Stimulated activated naive B cell treated with anti-CD40 and anti-IgM and Interleukin-4, amounts not matched to agents 10 μg/mL and 1 μg/mL and 100 μg/mL, for 72 hours (primary cell): ENCODE measurements at regions not wholly inside any gene's neighbourhood (a gene's known extent, or its start where the extent isn't known, plus 50 kb on each side); places are given as distances from the start of the nearest gene placed in this dataset.

ENCODE experiments used
- ATAC-seq, 2 donors: fragments of 150-1000 bp; cut with Tn5 transposase; replicated peaks; 2 replicates each; pipeline ENCODE4 v1.10.0; 2021; ENCODE audit warnings: moderate library complexity in 1 of 2
- DNase-seq: peaks from one replicate; pipeline ENCODE4 v3.0.0; 2021
- H3K27ac Mint-ChIP-seq: one replicate; pipeline ENCODE4 v1.8.0; 2022; ENCODE audit warnings: mild to moderate bottlenecking, mixed read lengths
- H3K27me3 Mint-ChIP-seq, 2 donors: one replicate each; pipeline ENCODE4 v1.8.0; 2022; ENCODE audit warnings: mixed read lengths in 2 of 2
- H3K36me3 Mint-ChIP-seq, 2 donors: one replicate each; pipeline ENCODE4 v1.8.0; 2022; ENCODE audit warnings: mixed read lengths in 2 of 2, mild to moderate bottlenecking in 1 of 2
- H3K4me1 Mint-ChIP-seq, 2 donors: one replicate each; pipeline ENCODE4 v1.8.0; 2022; ENCODE audit warnings: mixed read lengths in 2 of 2, mild to moderate bottlenecking in 1 of 2
- H3K4me3 Mint-ChIP-seq, 2 donors: one replicate each; pipeline ENCODE4 v1.8.0; 2022; ENCODE audit warnings: mild to moderate bottlenecking in 2 of 2, mixed read lengths in 2 of 2, moderate library complexity in 1 of 2
- H3K9me3 Mint-ChIP-seq, 2 donors: one replicate each; pipeline ENCODE4 v1.8.0; 2022; ENCODE audit warnings: mixed read lengths in 2 of 2, mild to moderate bottlenecking in 1 of 2

DNA sequence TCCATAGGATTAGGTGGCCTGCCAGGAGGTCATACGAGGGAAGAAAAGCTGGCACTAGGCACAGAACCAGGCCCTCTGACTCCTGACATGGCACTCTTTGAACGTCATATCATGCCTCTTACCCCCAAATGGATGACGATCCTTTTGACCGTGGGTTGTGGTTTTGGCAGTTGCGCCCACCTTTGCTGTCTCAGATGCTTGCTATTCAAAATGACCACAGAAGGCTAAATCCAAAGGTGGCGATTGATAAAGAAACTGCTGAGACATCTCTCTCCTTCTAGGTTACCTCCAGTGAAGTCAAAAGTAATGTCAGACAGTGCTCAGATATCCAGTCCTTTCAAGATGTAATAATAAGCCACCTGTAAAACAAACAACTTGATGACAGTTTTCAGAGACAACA, 385.0 kb downstream of the EFNA5 start:
- no peaks in the 10 kb centered on the region for H3K9me3 Mint-ChIP-seq
- no peak for DNase-seq
- H3K4me3 Mint-ChIP-seq = no peak overlapping the region
- no peak for ATAC-seq
- no peak overlapping the region for H3K27ac Mint-ChIP-seq
- peaks cover 40 to 41% of the 10 kb centered on the region in 2 donors for H3K27me3 Mint-ChIP-seq
- no peaks in the 10 kb centered on the region for H3K36me3 Mint-ChIP-seq
- H3K4me1 Mint-ChIP-seq = peaks cover 11 to 28% of the 10 kb centered on the region in 2 donors

DNA sequence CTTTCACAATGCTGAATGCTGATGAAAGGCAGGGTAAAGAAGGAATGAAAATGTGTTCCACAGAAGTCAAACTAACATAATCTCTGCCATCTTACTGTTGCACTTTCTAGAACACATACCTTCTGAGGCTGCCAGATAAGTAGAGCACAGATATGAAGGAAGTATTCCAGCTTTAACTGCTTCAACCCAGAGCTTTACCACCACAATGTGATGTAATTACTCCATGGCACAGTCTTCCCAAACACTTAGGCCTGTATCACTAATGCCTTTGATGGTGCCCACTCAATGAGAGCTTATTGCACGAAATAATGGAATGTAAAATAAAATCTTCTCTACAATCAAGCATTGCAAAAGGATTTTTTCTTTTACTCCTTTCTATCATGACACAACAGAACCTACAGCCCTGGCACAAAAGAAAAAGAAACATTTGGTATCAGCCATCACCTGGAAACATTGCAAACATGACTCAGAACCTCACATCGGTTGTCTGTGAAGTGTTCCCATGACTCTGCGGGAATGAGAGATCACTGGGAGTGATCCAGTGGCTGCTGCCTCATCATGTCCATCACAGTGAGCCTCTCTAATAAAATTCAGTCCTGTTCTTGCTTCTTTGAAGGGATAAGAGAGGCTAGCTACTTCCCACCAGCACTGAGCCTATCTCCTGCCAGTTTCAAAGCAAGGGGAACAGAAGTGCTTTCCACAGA, 385.8 kb downstream of the EFNA5 start:
- Mint-ChIP-seq H3K36me3 (no peaks in the 10 kb centered on the region), H3K27ac (no peak overlapping the region), H3K4me1 (peaks cover 11 to 27% of the 10 kb centered on the region in 2 donors), H3K9me3 (no peaks in the 10 kb centered on the region), H3K27me3 (peaks cover 41 to 45% of the 10 kb centered on the region in 2 donors), H3K4me3 (no peak overlapping the region)
- no peak for DNase-seq
- no peak for ATAC-seq

DNA sequence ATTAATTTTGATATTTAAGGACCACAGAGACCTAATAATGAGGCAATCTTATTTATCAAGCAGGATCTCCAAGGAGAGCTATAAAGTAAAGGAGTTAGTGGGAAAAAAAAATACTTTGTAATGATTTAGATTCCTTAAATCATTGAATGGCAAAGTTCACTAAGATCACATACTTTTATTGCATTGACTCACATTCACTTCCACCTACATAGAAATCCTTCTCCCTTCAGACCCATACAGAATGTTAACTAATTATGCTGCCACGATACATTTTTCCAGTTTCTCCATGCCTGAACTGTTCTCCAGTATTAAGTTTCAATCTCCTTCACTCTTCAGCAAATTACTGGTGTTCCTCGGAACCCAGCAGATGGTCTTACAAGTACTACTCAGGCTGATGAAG, 388.7 kb downstream of the EFNA5 start:
- H3K27me3 Mint-ChIP-seq = peaks cover 31 to 37% of the 10 kb centered on the region in 2 donors
- no peak overlapping the region for H3K4me3 Mint-ChIP-seq
- no peak overlapping the region for H3K27ac Mint-ChIP-seq
- no peak for ATAC-seq
- H3K4me1 Mint-ChIP-seq = no peaks in the 10 kb centered on the region
- no peaks in the 10 kb centered on the region for H3K9me3 Mint-ChIP-seq
- no peak for DNase-seq
- no peaks in the 10 kb centered on the region for H3K36me3 Mint-ChIP-seq

DNA sequence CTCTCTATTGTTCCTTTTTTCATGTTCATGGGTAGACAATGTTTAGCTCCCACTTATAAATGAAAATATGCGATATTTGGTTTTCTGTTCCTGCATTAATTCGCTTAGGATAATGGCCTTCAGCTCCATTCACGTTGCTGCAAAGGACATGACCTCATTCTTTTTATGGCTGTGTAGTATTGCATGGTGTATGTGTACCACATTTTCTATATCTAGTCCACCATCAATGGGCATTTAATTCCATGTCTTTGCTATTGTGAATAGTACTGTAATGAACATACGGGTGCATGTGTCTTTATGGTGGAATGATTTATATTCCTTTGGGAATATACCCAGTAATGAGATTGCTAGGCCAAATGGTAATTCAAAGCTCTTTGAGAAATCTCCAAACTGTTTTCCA, 392.0 kb downstream of the EFNA5 start:
- H3K36me3 Mint-ChIP-seq = no peaks in the 10 kb centered on the region
- DNase-seq = no peak
- H3K9me3 Mint-ChIP-seq = no peaks in the 10 kb centered on the region
- H3K27ac Mint-ChIP-seq = no peak overlapping the region
- peaks cover 22 to 37% of the 10 kb centered on the region in 2 donors for H3K27me3 Mint-ChIP-seq
- H3K4me3 Mint-ChIP-seq = no peak overlapping the region
- ATAC-seq = no peak
- H3K4me1 Mint-ChIP-seq = no peaks in the 10 kb centered on the region

DNA sequence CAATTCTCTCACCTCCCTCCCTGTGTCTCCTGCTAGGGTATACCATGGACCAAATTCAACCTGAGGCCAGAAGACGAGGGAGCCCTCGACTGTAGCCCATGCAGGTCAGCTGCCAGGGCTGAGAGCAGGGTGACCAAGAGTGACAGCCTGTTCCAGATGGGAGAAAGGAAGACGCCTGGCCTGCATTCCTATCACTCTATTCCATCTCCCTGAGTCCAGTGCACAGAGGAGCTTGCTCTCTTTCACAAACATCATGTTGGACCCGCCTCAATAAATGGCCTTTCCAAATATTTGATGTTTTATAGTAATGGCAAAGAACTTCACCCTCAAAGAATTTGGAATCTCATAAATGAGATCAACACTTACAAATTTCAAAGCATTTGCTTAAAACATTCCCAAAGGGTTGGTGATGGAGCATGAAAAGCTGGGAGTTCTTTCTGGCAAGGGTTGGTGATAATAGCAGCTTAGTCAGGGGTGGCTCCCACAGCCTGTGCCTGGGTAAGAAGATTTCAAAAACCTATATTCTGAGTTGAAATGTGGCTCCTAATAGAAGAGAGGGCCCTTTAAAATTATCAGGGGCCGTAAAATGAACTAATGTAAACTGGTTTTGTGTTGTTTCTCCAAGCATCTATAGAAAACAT, 393.1 kb downstream of the EFNA5 start:
- H3K9me3 Mint-ChIP-seq = no peaks in the 10 kb centered on the region
- no peaks in the 10 kb centered on the region for H3K4me1 Mint-ChIP-seq
- peaks cover 18 to 27% of the 10 kb centered on the region in 2 donors for H3K27me3 Mint-ChIP-seq
- DNase-seq = no peak
- H3K27ac Mint-ChIP-seq = no peak overlapping the region
- no peak for ATAC-seq
- H3K36me3 Mint-ChIP-seq = no peaks in the 10 kb centered on the region
- H3K4me3 Mint-ChIP-seq = no peak overlapping the region

DNA sequence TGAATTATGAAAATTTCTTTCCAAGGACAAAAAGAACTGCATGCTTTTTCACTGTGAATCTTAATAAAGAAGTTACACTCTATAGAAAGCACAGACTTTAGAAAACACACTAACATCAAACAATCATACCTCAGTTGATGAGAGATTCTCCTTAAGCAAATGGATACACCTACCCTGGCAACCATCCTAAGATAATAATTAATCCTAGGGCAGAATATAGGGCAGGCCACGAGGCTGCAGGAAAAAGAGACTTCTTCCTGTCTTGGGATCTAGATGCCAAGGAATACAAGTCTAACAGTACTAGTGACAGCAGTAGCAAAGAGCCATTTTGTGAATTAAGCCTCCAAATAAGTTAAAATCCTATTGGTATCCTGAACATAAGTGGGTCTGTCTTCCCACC, 395.4 kb downstream of the EFNA5 start:
- no peak overlapping the region for H3K4me3 Mint-ChIP-seq
- peaks cover 12 to 13% of the 10 kb centered on the region in 2 donors for H3K27me3 Mint-ChIP-seq
- no peak for ATAC-seq
- no peaks in the 10 kb centered on the region for H3K4me1 Mint-ChIP-seq
- DNase-seq = no peak
- H3K9me3 Mint-ChIP-seq = no peaks in the 10 kb centered on the region
- no peaks in the 10 kb centered on the region for H3K36me3 Mint-ChIP-seq
- H3K27ac Mint-ChIP-seq = no peak overlapping the region

DNA sequence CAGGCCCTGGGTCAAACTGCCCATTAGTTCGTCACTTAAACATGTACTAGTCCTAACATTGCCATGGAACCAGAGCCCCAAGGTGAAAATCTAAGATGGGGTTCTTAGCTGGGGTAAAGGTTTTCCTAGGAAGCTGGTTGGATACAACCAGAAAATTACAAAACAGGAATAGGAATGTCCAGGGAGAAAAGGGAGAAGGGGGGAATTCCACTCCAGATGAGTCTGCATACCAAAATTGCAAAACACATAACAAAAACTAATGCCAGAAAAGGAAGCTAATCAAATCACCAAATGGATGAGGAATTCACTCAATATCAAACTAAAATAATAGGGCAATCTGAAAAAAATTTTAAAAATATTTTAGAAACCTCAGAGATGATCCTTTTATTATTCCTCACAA, 396.2 kb downstream of the EFNA5 start:
- Mint-ChIP-seq H3K27ac (no peak overlapping the region), H3K36me3 (no peaks in the 10 kb centered on the region), H3K9me3 (no peaks in the 10 kb centered on the region), H3K4me3 (no peak overlapping the region), H3K4me1 (no peaks in the 10 kb centered on the region), H3K27me3 (peaks cover 9 to 12% of the 10 kb centered on the region in 2 donors)
- ATAC-seq = no peak
- DNase-seq = no peak

DNA sequence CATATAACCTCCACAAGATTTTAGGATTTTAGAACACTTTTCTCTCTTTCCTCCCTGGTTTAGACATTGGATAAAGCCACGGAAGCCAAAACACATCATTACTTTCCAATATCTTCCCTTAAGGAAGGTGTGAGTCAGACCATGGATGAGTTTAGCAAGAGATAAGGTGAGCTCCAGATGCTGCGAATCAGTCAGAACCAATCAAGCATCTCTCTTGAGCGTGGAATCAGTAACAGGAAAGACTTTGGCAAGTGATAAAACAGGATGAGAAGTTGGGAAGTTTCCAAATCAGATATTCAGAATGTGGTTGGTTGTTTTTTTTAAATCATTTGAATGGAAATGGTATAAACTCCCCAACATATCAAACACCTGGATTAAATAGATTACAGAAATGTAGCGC, 397.8 kb downstream of the EFNA5 start:
- DNase-seq (no peak), ATAC-seq (no peak)
- H3K9me3 Mint-ChIP-seq = peaks cover 0 to 1% of the 10 kb centered on the region in 2 donors
- no peak overlapping the region for H3K27ac Mint-ChIP-seq
- H3K36me3 Mint-ChIP-seq = no peaks in the 10 kb centered on the region
- H3K4me3 Mint-ChIP-seq = no peak overlapping the region
- H3K4me1 Mint-ChIP-seq = no peaks in the 10 kb centered on the region
- peaks cover 12 to 13% of the 10 kb centered on the region in 2 donors for H3K27me3 Mint-ChIP-seq

DNA sequence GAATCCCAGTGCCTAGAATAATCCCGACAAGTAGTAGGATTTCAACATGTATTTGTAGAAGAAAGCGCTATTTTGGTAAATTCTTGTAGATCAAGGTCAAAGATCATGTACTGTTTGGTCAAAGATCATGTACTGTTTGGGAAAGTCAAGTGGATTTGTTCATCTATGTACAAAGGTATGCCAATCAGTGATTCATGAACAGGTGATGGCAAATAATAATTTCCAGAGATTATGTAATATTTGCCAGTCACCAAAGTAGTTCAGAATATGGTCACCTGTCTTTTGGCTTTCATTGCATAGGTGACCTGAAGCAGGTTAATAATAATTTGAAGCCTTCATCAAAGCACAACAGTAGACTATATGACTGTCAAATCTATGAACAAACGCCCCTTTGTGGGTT, 398.2 kb downstream of the EFNA5 start:
- H3K9me3 Mint-ChIP-seq = peaks cover 0 to 1% of the 10 kb centered on the region in 2 donors
- H3K36me3 Mint-ChIP-seq = no peaks in the 10 kb centered on the region
- no peaks in the 10 kb centered on the region for H3K4me1 Mint-ChIP-seq
- peaks cover 12 to 13% of the 10 kb centered on the region in 2 donors for H3K27me3 Mint-ChIP-seq
- H3K27ac Mint-ChIP-seq = no peak overlapping the region
- ATAC-seq (no peak), DNase-seq (no peak)
- no peak overlapping the region for H3K4me3 Mint-ChIP-seq

DNA sequence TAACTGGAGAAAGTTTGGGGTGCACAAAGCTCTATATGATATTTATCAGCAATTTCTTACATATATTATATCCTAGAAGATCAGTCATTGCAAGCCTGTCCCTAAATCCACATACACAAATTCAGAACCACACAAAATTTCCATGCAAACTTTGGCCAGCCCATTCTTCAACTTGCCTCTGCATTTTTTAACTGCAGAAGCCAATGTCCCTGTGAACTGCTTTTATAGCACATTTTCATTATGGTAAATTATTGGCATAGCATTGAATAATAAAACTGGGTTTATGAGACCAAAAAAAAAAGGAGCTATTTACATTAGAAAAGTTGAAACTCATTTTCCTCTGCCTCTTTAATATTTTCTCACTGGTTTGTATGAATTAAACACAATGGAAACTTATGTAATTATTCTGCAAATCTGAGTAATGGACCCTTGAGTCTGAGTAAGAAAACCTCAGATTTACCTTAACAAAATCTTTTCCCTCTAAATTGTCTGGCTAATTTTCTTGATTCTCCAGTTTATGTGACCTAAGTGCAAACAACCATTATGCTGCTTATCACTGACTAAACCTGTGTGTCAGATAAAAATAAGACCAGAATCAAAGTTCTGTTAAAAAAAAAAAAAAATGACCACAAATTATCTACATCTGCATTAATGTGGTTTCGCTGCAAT, 398.9 kb downstream of the EFNA5 start:
- ATAC-seq (no peak), DNase-seq (no peak)
- Mint-ChIP-seq H3K36me3 (no peaks in the 10 kb centered on the region), H3K27ac (no peak overlapping the region), H3K4me3 (no peak overlapping the region), H3K9me3 (peaks cover 0 to 1% of the 10 kb centered on the region in 2 donors), H3K4me1 (no peaks in the 10 kb centered on the region), H3K27me3 (peaks cover 9 to 12% of the 10 kb centered on the region in 2 donors)

DNA sequence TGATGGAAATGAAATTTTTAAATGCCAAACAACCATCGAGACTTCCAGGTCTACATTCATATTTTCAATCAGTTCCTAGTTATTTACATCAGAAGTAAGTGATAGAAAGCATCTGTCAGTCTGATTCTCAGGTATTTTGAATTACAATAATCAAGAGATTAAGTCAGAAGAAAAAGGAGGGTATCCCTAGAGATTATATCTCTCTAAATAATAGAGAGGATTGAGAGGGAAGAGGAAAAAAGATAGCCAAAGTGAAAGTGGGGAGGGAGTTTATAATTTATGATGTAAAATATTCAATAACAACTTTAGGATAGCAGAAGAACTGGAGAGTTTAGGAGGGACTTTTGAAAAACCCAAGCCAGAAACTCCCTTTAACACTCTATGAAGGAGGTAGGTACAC, 400.2 kb downstream of the EFNA5 start:
- Mint-ChIP-seq H3K27me3 (peaks cover 4 to 12% of the 10 kb centered on the region in 2 donors), H3K9me3 (peaks cover 0 to 1% of the 10 kb centered on the region in 2 donors), H3K27ac (no peak overlapping the region), H3K4me1 (no peaks in the 10 kb centered on the region), H3K4me3 (no peak overlapping the region), H3K36me3 (no peaks in the 10 kb centered on the region)
- DNase-seq (no peak), ATAC-seq (no peak)

DNA sequence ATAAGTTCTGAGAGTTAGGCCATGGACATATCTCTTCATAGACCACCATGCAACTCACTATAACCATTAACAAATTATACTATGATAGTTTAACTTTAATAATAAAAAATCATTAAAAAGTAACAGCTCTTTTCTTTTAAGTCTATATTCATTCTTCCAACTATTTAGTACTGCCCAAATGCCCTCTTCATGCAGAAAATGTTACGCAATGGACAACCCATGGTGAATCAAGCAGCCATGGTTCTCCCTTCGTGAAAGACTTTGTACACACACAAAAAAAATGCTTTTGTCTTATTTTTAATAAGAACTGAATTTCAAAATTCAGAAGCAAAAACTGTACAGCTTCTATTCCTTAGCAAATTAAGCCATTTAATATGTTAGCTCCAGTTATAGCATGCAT, 401.1 kb downstream of the EFNA5 start:
- H3K9me3 Mint-ChIP-seq = peaks cover 0 to 1% of the 10 kb centered on the region in 2 donors
- ATAC-seq (no peak), DNase-seq (no peak)
- peaks cover 4 to 9% of the 10 kb centered on the region in 2 donors for H3K27me3 Mint-ChIP-seq
- no peak overlapping the region for H3K4me3 Mint-ChIP-seq
- H3K36me3 Mint-ChIP-seq = no peaks in the 10 kb centered on the region
- no peaks in the 10 kb centered on the region for H3K4me1 Mint-ChIP-seq
- no peak overlapping the region for H3K27ac Mint-ChIP-seq

DNA sequence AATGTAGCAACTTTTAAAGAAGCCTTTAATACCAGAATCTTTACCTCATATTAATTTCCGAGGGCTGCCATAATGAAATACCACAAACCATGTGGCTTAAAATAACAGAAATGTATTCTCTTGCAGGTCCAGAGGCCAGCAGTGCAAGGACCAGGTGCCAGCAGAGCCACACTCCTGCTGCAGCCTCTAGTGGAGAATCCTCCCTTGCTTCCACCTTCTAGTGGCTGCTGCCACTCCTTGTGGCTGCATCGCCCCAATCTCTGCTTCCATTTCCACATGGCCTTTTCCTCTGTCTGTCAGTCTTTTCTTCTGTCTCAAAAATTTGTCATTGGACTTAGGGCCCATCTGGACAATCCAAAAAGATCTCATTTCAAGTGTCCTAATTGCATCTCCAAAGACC, 401.5 kb downstream of the EFNA5 start:
- Mint-ChIP-seq H3K36me3 (no peaks in the 10 kb centered on the region), H3K27me3 (peaks cover 4% of the 10 kb centered on the region in 2 donors), H3K4me1 (no peaks in the 10 kb centered on the region), H3K4me3 (no peak overlapping the region), H3K27ac (no peak overlapping the region), H3K9me3 (peaks cover 0 to 1% of the 10 kb centered on the region in 2 donors)
- ATAC-seq (no peak), DNase-seq (no peak)

DNA sequence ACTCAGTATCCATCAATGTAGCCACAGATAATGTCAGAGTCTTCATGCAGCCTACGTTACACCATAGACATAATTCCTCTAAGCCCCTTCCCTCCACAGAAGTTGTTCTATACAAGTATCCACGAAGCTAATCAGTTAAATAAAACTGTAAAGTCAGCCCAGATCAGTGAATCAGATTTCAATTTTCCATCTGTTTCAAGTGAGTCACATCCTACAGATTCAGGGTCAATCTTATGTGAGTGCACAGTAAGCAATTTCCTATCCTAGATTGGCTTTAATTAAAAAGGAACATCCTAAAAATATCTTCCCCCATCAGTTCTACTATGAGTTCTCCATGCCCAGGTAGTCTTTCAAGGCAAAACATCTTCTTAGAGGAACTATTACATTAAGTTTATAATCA, 402.5 kb downstream of the EFNA5 start:
- Mint-ChIP-seq H3K27ac (no peak overlapping the region), H3K4me3 (no peak overlapping the region), H3K4me1 (peaks cover 0 to 2% of the 10 kb centered on the region in 2 donors), H3K9me3 (peaks cover 0 to 1% of the 10 kb centered on the region in 2 donors), H3K36me3 (no peaks in the 10 kb centered on the region), H3K27me3 (peaks cover 0 to 4% of the 10 kb centered on the region in 2 donors)
- DNase-seq (no peak), ATAC-seq (no peak)

DNA sequence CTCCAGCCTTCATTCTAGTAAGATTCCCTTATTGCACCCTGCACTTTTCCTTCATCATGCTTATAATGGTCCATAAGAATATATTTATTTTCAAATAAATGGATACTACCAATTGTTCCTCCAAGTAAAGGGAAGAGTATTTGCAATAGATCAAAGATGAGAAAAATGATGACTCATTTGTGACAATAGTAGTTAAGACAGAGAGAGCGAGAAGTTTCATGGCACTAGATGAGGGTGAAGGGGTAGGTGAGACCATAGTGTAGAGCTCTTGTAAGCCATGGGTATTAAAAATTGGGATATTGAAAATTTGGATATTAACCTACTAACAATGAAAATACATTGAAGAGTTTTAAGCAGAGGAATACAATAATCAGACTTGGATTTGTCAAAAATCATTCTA, 404.6 kb downstream of the EFNA5 start:
- Mint-ChIP-seq H3K9me3 (peaks cover 8 to 9% of the 10 kb centered on the region in 2 donors), H3K27ac (no peak overlapping the region), H3K27me3 (peaks cover 0 to 14% of the 10 kb centered on the region in 2 donors), H3K36me3 (peaks cover 0 to 4% of the 10 kb centered on the region in 2 donors), H3K4me1 (peaks cover 0 to 2% of the 10 kb centered on the region in 2 donors), H3K4me3 (no peak overlapping the region)
- no peak for ATAC-seq
- DNase-seq = no peak
